GM21515 (cell line): ENCODE measurements at regions not wholly inside any gene's neighbourhood (a gene's known extent, or its start where the extent isn't known, plus 50 kb on each side); places are given as distances from the start of the nearest gene placed in this dataset.
"Not testable (repeated sequence)": the region's sequence is repeated elsewhere in the genome, so short reads cannot be mapped to it uniquely, and the experiment has no call there.

Experiments used
- ATAC-seq: cut with Tn5 transposase; IDR thresholded peaks from one replicate; pipeline ENCODE4 v1.9.1; 2021; ENCODE audit not compliant: unreplicated experiment

GRCh38 chrY:25973746-25974145 is 351.8 kb downstream of the CDY1 start:
- not testable (repeated sequence) for ATAC-seq

- ATAC-seq: not testable (repeated sequence)
Measured at GRCh38 chrY:25987720-25988119, 365.8 kb downstream of the CDY1 start.

- ATAC-seq: not testable (repeated sequence)
Measured at GRCh38 chrY:25999848-26000247, 377.9 kb downstream of the CDY1 start.

GRCh38 chrY:26047365-26047764 is 425.4 kb downstream of the CDY1 start:
- ATAC-seq: peak; percentile 66

- ATAC-seq: not testable (repeated sequence)
Measured at GRCh38 chrY:26057949-26058348, 436.0 kb downstream of the CDY1 start.

DNA sequence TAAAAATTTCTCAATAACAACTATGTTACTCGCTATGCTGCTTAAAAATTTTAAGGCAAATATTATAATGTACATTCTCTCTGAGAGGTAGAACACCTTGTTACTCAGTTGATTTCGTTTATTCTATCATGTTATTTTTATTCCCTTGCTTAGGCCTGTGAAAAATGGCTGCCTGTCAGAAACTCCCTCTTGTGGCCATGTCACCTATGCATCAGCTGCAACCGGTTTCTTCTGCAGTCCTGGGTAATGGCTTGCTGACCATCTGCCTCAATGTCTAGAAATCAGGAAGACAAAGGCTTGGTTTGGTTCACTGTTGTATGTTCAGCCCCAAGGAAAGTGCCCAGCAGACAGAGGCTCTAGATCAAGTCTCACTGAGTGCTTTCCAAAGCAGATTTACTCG is 437.3 kb downstream of the CDY1 start:
- ATAC-seq: not testable (repeated sequence)

- peak; percentile 81 for ATAC-seq
Measured at GRCh38 chrY:26073167-26073566, 451.2 kb downstream of the CDY1 start.

GRCh38 chrY:26079433-26079832 is 457.5 kb downstream of the CDY1 start:
- not testable (repeated sequence) for ATAC-seq

DNA sequence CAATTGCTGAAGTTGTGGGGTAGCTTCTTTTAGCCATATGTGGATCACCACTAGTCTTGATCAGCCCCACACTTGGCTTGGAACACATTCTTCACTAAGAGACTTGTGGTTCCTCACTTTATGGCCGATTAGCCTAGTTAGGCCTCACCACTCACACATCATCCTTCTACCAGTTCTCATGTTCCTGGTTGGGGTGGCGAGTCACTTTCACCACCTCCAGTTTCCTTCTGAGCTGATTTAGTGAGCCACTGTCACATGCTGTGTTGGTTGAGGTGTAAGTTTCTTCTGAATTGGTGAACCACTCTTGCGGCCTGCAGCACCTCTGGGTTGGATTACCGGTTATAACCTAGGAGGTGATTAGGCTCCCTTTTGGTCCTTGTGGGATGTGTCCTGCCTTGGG is 459.3 kb downstream of the CDY1 start:
- not testable (repeated sequence) for ATAC-seq

DNA sequence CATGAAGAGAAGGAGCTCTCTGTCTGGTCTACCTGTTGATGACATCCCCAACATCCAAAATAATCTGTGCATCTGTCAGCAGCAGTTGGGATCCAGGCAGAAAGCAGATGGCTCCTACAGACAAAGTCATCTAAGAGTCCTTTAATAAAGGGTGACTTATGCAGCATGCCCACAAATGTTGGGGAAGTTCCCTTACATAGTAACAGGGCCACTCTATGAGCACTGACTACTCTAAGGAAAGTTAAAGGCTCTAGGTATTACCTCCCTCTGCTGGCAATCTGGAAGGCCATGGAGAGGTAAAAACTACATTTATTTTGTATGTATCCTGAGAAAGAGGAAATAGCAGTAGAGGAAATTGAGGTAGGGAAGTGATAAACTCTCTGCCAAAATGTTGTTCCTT is 465.2 kb downstream of the CDY1 start:
- not testable (repeated sequence) for ATAC-seq
